HG02884 (cell line): ENCODE measurements at regions not wholly inside any gene's neighbourhood (a gene's known extent, or its start where the extent isn't known, plus 50 kb on each side); places are given as distances from the start of the nearest gene placed in this dataset.

ENCODE experiments used
- ATAC-seq: cut with Tn5 transposase; IDR thresholded peaks from one replicate; pipeline ENCODE4 v1.9.1; 2021; ENCODE audit warnings: mild to moderate bottlenecking, moderate library complexity; ENCODE audit not compliant: unreplicated experiment

DNA sequence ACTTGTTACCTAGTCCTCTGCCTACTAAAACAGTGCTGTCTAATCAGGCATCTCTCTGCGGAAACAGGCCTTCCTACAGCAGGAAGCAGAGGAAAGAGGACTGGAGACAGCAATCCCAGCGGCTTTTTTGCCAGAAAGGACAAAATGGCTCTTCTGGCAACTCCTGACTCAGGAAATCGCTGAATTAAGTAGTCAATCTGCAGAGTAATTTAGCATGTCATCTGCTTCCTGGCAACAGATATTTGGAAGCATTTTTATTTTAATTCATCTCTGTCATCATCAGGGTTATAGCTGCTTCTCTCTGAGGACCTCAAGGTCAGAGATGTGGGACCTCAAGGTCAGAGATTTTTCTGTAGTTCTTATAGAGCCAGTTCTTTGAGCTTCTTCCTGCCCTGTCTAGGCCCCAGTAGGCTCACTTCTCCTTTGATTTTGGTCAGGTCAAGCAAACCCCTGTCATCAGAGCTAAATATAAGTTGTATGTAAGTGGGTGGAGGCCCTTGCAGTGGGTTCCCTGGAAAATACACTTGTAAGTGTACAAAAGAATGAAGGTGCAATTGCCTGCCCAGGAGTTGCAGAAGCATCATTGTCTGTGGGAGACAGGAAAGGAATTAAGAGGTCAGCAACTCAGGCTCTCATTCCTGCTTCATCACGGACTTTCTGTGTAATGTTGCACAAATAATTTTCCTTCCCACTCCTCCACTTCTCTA lies 229.4 kb downstream of the ALDH8A1 start:
- no peak for ATAC-seq

DNA sequence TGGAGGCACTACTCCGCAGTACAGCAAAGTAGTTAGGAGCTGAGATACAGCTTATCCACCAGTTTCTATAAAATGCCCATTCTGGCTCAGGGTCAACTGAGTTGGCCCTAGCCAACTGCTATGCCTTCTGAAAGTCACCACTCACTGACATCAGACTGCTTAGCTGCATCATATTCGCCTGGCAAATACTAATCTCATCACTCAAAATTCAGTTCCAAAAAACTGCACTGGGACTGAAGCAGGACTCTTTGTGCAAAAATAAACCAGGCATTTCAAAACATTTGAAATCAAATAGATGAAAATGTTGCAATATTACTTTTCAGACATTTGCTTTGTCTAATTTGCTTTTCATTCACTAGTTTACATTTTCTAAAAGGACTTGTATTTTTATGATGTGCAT lies 230.0 kb downstream of the ALDH8A1 start:
- no peak for ATAC-seq

DNA sequence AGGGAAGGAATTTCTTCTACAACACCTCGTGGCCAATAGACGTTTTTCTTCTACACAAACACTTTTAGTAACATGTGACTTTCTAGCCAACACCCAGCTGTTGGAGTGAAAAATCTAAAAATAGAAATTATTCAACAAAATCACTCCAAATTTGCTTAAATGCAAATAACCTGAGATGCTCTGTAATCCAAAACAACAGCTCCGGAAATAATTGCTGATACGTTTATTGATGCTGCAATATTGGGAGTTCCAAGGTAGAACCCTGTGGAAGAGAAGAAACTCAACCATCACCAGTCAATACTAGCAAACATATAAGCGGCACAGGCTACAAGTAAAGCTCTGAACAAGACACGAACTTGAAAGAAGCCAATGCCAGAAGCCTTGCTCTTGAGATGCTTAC lies 230.6 kb downstream of the ALDH8A1 start:
- ATAC-seq, result no peak

DNA sequence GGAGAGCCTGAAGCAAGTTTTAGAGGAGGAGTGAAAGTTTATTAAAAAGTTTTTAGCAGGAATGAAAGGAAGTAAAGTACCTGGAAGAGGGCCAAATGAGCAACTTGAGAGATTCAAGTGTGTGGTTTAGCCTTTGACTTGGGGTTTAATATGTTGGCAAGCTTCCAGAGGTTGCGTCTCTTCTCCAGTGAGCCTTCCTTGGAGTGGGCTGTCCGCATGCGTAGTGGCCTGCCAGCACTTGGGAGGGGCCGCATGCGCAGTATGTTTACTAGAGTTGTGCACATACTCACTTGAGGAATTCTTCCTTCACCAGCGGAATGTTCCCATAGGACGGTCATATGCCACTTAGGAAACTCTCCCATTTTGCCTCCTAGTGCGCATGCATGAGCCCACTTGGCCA lies 235.2 kb downstream of the ALDH8A1 start:
- ATAC-seq, result no peak

DNA sequence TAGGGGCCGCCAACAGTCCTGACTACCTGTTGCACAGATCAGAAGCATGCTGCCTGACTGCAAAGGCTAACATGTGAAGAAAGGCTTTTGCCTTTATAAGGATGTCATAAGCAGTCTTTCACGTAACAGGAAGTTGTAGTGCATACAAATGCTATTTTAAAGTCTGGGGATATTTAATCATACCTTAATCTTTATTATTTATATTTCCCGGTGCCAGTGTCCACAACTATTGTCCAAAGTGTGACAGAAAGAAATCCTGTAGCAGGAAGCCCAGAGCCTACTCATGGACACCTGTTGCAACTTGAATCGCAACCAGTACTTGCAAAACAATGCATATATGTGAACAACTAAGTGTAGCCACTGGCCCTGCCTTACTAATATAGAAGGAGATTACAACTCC lies 235.8 kb downstream of the ALDH8A1 start:
- no peak for ATAC-seq

DNA sequence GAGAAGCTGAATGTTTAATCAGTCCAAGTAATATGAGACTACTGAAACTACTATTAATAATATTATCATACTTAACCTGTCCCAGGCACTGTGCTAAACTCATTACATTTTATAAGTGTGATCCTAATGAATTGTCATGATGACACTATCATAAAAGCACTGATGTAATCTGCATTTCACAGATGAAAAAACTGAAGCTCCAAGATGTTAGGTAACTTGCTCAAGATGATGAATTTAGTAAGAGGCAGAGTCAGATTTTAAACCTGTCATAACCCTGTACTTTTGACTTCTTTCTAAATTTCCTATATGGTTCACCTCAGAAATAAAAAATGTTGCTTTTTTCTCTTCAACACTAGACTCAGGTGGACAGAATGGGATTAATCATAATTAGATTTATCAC lies 237.6 kb downstream of the ALDH8A1 start:
- no peak for ATAC-seq

DNA sequence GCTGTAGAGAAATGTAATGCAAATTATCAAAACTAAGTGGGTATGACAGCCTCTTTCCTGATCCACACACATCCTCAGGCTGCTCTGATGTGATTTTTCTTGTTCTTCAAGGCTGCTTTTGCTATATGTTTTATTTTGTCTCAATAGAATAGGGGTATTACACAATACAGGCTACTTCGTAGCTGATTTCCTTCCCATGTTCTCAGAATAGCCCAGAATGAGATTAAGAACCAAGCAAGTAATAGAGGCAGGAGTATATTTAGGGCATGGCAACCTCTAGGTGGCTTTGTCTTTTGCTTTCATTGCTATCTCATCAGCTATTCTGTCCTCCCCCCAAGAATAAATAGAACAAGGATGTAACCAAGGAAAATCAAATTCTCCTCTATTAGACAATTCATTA lies 241.8 kb downstream of the ALDH8A1 start:
- ATAC-seq, result no peak

DNA sequence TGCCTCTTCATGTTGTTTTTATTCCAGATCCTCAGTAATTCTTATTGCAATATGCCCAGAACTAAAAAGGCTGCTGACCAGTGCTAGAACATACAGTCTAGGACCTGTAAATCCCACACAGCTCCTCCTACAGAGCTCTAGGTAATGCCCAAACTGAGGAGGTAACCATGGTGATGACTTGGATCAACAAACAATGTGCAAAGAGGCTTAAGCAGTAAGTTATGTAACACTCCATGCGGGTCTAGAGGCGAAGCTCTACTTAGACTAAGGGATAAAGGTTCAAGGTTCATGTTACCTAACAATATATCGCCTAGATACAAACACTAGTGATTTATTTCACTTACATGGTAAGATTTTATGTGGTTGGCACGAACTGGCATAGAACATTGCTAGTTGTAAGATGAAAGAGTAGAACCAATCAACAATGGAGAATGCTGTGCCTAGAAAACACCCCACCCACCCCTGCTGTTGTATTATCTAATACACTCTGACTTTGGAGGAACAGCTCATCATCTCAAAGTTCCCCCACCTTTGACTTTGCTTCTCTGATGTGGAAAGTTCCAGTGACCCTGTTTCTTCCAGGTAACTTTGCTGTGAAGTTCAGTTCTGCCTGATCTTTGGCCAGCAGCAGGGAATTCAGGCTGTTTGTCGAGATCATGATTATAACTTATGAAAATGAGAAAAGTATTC lies 242.4 kb downstream of the ALDH8A1 start:
- ATAC-seq, result no peak

DNA sequence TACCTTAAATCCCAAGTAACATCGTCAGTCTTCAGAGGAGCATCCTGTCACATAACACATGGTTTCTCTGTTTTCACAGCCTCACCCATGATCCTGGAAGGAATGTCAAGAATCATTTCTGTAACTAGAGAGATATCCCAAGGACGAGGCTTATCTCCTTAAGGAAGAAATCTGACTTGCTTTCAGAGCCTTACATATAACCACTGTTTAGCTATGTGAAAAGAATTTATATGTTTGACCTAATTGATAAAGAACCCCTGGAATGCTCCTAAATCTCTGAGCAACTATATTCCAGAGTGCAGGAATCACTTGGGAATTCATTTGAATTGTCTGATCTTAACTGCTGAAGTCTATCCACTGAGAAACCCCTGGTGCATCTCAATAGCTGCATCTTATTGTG lies 243.1 kb downstream of the ALDH8A1 start:
- no peak for ATAC-seq

DNA sequence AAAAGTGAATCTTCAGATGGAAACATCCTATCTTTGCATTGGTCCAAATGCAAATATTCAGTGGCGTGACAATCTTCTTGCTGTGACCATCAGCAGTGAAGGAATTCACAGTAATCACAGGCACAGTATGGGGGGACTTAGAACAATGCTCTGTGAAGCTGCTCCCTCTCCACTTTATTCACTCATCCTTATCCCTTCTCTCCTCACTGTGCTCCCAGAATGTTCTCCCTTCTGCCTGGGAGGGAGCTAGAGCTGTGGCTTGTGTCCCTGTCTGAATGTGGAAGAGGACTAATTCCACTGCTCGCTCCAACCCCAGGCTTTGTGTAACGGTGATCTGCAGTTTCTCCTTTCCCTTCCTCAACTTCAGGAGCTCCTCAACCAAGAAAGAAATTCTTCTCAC lies 243.7 kb downstream of the ALDH8A1 start:
- no peak for ATAC-seq

DNA sequence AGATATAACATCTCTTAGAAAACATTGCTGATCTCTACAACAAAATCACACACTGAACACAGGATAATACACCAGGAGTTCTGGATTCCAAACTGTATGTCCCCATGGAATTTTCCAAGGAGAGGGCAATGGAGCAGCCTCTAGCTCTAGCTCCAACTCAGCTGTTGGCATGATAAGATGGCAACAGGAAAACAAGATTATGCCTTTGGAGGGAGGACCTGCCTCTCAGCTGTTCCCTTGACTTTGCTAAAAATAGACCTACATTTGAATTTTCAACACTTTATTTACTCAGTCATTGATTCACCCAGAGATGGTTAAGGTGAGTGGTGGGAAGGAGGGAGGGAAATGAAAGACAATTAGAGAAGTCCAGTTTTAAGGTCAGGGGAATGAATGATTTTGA lies 246.7 kb downstream of the ALDH8A1 start:
- no peak for ATAC-seq

DNA sequence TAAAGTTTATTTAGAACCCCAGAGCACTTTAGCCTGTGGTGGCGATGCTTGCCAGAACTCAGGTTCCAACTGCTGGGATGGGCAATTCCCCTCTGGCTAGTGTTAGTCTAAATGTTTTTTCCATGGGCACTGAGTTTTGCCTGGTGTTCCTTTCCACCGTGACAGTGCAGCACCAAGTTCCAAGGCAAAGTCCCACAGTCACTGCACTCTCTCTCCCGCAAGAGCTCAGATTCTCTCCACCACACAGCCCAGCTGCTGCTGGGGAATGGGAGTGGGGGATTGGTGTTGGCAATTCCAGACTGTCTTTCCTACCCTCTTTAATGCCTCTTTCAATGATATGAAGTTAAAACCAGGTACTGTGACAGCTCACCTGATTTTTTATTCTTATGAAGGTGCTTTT lies 247.6 kb downstream of the ALDH8A1 start:
- no peak for ATAC-seq

DNA sequence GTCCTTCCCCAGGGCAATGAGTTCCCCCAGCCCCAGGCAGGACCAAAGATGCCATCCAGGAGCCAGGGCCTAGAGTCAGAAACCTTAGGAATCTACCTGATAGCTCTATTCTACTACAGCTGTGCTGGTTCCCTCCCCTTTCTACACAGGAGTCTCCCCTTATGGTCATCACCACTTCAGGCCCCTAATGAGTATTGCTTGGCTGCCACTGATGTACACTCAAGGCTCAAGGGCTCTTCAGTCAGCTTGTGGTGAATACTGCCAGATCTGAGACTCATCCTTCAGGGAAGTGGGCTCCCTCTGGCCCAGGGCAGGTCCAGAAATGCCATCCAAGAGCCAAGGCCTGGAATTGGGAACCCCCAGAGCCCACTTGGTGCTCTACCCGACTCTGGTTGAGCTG lies 248.6 kb downstream of the ALDH8A1 start:
- no peak for ATAC-seq

DNA sequence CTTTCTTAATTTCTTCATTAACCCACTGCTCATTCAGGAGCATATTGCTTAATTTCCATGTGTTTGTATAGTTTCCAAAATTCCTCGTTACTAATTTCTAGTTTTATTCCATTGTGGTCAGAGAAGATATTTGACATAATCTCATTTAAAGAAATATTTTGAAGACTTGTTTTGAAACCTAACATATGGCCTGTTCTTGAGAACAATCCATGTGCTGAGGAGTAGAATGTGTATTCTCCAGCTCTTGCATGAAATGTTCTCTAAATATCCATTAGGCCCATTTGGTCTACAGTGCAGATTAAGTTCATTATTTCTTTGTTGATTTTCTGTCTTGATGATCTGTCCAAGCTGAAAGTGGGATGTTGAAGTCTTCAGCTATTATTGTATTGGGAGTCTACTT lies 251.7 kb downstream of the ALDH8A1 start:
- ATAC-seq, result no peak

DNA sequence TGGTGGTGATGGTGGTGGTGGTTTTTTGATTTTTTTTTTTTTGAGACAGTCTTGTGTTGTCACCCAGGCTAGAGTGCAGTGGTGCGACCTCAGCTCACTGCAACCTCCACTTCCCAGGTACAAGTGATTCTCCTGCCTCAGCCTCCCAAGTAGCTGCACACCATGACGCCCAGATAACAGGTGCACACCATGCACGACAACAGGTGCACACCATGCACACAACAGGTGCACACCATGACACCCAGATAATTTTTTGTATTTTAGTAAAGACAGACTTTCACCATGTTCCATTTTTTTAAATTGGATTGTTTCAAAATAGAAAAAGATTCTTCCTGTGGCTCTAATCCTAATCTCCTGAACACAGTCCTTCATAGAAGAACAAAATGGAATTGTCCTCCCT lies 257.9 kb downstream of the ALDH8A1 start:
- ATAC-seq, result no peak

DNA sequence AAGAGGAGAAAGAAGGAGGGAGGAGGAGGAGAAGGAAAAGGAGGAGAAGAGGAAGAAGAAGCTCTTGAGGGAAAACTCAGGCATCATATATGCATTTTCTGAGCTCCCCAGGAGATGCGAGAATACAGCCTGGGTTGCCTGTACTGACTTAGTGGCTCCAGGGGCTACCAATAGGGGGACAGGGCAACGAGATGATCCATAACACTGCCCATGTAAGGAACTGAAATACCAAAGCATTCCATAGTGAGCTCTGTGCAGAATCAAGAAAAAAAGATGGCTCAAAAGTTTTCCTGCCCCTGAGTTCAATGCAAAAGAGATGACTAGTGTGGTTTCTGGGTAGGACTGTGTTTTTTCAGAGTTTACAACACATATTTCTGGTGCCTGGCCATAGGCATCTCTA lies 258.7 kb downstream of the ALDH8A1 start:
- ATAC-seq, result no peak

DNA sequence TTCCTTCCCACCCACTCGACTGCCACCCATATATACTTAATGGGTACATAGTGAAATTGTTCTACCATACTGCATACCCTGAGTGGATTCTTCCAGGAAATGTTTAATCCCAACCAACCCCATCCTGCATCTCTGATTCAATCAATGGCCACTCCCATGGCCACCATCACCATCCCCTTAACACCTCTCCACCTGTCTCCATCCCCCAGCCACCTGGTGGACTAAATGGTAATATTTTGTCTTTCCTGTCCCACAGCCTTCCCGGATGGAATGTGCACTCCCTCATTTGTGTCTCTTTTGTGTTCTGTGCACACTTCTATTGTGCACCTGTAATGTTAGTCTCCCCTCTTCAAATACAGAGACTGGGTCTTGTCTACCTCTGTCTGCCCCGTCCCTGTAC lies 259.9 kb downstream of the ALDH8A1 start:
- ATAC-seq, result no peak

DNA sequence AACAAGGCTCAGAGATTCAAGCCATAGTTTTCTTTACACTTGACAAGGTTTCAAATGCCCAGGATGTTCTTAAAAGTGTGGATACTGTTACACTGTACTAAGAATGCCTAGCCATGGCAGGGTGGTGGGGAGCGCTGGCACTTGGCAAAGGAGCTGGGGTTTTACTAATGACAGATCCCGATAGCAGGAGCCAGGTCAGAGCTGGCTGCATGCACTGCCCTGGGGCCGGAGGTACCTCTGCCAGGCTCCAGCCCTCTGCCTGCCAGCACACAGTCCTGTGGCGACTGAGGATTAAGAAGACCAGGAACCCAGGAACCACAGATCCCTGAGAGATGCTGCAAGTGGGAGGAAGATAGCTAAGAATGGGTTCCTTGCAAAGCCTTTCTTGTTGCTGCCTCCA lies 260.3 kb downstream of the ALDH8A1 start:
- no peak for ATAC-seq

DNA sequence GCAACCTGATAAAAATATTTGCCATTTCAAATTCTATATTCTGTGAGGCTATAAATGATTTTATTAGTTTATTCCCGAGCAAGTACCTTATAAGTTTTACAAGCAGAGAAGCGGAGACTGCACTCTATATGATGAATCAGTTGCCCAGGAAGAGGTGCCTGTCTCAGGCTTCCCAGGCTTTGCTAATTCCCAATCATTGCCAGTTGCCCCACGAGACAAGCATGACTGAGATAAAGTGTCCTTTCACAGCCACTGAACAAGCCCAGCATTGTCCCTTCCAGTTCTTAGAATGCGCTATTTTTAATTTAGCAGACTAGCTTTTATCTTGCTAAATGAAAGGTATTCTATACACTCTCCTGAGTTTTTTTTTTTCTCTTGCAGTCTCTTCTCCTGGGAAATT lies 260.7 kb downstream of the ALDH8A1 start:
- no peak for ATAC-seq

DNA sequence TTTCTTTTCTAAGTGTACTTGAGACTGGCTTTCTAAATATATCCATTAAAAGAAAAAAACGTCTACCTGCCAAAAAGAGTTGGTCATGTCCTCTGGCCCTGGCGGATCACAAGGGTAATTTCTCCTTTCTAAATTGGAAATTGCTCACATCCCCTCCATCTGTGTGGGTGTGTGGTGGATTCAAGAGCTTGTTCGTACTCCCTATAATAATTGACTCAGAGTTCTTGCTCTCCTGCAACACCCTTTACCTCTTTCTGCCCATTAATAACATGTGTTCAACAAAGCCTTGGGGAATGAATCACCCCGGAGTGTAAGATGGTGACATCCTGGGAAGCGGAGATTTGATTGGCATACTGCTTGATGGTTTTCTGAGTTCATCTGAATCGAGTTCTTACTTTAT lies 263.8 kb downstream of the ALDH8A1 start:
- ATAC-seq, result no peak

DNA sequence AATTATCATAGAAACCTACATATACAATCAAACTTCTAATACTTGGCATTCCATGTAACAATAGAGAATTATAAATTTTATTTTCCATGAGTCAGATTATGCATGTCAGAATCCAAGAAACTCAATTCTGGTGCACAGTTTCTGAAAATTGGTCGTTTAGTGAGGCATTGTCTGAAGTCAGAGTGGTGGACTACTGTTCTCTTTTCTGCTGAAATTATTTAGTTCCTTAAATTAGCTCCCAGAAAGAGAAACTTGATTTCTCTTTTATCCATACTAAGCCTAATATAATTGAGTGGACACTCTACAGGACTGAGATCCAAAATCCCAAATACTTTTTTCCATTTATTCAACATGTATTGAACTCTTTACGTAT lies 265.5 kb downstream of the ALDH8A1 start:
- ATAC-seq, result no peak

DNA sequence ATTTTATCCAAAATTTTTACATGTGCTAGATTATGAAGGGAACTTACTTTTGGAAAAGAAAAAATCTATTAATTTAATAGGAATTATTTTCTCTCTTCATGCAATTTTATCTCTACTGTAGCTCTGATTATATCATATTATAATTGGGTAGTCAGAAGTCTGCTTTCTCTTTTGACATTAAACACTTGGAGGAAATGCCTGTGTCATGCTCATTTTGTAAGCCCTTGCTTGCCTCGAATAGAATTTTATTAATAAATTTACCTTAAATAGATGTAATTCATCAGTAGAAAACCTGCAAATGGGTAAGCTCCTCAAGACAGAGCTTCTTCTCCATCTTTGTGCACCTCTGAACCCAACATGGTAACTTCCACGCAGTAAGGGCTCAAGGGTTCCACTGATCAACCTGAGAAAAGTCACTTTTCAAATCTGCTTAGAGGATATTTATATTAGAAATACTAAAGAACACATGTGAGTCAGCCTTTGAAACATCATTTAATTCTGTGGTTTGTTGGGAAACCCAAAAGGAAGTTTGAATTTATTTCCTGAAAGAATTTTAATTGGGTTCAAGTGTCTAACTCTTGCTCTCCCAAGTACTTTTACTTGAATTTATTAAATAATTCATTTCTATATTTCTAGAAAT lies 266.0 kb downstream of the ALDH8A1 start:
- no peak for ATAC-seq
